ENCODE measurements at regions not wholly inside any gene's neighbourhood (a gene's known extent, or its start where the extent isn't known, plus 50 kb on each side); places are given as distances from the start of the nearest gene placed in this dataset.

DNA sequence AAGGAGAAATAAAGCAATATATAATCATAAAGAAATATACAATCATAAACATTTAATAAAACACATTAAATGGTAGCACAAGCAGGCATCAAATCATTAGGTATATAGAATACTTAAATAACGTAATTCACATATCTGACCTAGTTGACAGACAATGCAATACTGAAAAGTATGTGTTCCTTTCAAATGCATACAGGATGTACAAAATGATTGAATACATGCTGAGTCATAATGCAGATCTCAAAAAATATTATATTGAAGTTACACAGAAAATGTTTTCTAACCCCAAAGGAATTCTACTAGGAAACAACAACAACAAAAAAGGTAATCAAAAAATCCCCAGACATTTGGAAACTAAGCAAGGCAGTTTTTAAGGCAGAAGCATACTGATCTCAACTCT lies 1072.0 kb upstream of the INTU start:
- TF ChIP-seq, protein P1, sequence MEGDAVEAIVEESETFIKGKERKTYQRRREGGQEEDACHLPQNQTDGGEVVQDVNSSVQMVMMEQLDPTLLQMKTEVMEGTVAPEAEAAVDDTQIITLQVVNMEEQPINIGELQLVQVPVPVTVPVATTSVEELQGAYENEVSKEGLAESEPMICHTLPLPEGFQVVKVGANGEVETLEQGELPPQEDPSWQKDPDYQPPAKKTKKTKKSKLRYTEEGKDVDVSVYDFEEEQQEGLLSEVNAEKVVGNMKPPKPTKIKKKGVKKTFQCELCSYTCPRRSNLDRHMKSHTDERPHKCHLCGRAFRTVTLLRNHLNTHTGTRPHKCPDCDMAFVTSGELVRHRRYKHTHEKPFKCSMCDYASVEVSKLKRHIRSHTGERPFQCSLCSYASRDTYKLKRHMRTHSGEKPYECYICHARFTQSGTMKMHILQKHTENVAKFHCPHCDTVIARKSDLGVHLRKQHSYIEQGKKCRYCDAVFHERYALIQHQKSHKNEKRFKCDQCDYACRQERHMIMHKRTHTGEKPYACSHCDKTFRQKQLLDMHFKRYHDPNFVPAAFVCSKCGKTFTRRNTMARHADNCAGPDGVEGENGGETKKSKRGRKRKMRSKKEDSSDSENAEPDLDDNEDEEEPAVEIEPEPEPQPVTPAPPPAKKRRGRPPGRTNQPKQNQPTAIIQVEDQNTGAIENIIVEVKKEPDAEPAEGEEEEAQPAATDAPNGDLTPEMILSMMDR (IDR thresholded peaks at IDR 0.05; ENCODE audit: insufficient read depth, low read depth, low read length, missing control alignments): no peak
- H3K4me3 ChIP-seq (ENCODE audit: low read depth, low read length): no peak overlapping the region
- no peak for DNase-seq (ENCODE audit: low read depth)

DNA sequence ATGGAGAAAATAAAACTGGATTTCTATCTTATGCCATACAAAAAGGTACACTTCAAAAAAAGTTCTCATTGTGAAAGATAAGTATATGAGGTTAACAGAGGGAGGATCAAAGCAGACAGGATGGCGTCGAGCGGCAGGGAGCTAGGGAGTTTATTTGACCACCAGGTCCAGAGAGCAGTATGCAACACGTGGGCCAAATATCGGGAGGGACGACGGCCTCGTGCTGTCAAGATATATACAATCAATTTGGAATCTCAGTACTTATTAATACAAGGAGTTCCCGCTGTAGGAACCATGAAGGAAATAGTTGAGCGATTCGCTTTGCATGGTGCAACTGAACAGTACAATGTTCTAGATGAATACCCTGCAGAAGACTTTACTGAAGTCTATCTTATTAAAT lies 1069.4 kb upstream of the INTU start:
- DNase-seq (ENCODE audit: low read depth): no peak
- H3K4me3 ChIP-seq (ENCODE audit: low read depth, low read length): no peak overlapping the region
- TF ChIP-seq, protein P1 (IDR thresholded peaks at IDR 0.05; ENCODE audit: insufficient read depth, low read depth, low read length, missing control alignments): no peak

DNA sequence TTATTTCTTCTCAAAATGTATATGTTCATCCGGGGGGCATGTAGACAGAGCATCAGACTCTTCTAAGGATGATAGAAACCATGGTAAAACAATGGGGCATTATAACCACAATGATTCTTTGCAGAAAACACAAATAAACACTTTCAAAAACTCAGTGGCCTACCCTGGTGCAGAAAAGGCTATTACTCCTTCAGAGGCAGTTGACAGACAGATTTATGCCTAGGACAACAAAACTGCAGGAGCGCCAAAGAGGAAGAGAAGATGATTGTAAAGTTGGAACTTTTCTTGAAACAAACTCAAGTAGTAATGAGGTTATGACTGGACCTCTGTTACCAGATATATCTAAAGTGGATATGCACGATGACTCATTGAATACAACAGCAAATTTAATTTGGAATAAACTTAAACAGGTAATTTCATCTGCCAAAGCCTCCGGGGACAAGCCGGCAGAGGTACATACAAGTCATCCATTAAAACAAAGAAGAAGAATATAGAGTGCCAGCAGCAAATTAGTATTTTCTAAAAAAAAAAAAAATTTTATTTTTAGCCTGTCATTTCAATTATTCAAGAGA lies 1068.4 kb upstream of the INTU start:
- TF ChIP-seq, protein P1 (IDR thresholded peaks at IDR 0.05; ENCODE audit: insufficient read depth, low read depth, low read length, missing control alignments): no peak
- no peak for DNase-seq (ENCODE audit: low read depth)
- H3K4me3 ChIP-seq (ENCODE audit: low read depth, low read length): no peak overlapping the region

DNA sequence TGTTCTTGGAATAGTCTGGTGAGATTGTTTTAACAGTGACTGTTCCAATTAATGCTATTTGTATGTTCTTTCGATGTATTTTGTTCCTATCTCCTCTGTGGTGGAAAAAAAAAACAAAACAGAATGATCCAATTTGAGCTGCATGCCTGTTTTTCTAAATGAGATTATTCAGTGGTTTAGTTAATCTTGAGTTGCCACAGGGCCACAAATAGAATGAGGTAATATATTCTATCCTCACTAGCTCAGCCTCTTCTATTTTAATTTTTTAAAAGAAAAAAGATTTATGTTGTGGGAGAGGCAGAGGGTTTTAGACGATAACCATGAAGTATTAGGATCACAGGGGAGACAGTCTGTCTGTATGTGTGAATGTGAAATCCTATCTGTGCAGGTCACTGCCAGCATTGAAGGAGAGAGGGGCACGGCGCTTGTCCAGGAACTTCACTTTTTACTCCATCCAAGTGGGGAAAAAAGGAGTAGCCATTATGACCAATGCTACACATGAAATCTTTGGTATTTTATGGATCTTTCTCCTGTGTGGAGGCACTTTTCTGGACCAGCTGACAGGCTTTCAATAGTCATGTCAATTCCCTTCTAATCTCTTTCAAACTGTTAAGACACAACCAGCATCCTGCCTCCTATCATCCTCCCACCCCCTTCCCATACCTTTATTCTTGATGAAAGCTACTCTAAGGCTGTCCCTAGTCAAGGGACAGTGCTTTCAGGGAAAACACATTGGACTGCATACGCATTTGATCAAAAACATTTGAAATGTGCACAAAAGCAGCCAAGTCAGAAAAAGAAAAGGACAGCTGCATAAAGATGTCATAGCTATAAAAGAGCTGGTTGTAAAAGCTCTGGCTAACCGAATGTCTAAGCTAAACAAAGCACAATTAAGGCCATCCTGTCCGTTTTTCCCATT lies 1063.8 kb upstream of the INTU start:
- DNase-seq (ENCODE audit: low read depth): no peak
- no peak overlapping the region for H3K4me3 ChIP-seq (ENCODE audit: low read depth, low read length)
- TF ChIP-seq, protein P1 (IDR thresholded peaks at IDR 0.05; ENCODE audit: insufficient read depth, low read depth, low read length, missing control alignments): no peak

DNA sequence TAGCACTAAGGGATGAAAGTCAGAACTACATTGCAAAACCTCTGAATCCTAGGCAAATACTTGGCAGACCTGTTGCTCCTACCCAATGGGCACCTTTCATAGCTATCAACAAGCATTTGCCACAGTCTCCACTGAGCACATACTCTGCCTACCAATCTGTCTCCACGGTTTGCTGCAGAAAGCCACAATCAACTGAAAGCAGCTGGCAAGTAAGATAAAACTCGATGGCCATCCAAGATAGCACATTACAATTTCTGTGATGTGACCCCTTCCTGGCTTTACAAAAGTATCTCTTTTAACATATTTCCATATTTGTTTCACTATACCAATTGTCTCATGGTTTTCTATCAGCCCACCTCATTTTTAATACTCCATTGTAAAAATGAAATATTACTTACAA lies 1060.5 kb upstream of the INTU start:
- no peak for DNase-seq (ENCODE audit: low read depth)
- TF ChIP-seq, protein P1 (IDR thresholded peaks at IDR 0.05; ENCODE audit: insufficient read depth, low read depth, low read length, missing control alignments): no peak
- no peak overlapping the region for H3K4me3 ChIP-seq (ENCODE audit: low read depth, low read length)

DNA sequence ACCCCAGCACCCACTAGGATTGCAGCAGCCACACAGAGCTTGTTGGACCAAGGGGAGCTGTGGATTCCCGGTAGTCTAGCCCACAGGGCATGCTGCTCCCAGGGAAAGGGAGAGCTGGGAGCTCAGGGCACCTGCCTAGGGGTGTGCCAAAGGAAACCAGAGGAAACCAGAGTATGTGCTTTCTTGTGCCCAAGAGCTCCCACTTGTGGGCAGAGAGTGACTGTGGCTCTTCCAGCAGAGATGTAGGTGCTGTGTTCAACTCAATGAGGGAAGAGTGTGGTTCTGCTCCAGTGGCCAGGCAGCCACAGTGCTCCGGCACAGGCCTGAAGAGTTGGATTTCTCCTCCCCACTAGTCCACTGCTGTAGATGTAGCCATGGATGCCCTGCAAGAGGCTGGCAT lies 1050.0 kb upstream of the INTU start:
- peak; percentile 2 for DNase-seq (ENCODE audit: low read depth)
- TF ChIP-seq, protein P1 (IDR thresholded peaks at IDR 0.05; ENCODE audit: insufficient read depth, low read depth, low read length, missing control alignments): no peak
- H3K4me3 ChIP-seq (ENCODE audit: low read depth, low read length): no peak overlapping the region

All from GM12865 (cell line).